COR-L47 (cell line): ENCODE measurements at regions not wholly inside any gene's neighbourhood (a gene's known extent, or its start where the extent isn't known, plus 50 kb on each side); places are given as distances from the start of the nearest gene placed in this dataset.

Experiments
- DNase-seq: peaks from one replicate; lab custom pipeline; 2025; lab: John Stamatoyannopoulos, UW

DNA sequence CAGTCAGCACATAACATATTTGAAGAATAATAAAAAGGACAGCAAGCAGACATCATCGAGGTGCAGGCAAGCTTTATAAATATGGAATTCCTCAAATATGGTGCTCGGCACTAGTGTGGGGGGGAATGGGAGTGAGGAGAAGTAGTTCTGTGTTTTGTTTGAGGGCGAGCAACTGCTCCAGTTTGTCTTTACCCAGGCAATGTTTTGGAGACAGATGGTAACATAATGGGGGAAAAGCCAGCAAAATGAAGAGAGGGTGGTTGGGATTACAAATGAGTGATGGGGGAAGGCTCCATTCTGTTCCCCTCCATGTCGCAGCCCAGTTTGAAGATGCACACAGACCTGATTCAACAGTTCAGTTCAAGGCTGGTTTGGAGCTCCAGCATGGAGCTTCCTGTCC is 572.9 kb upstream of the DIPK2B start:
- DNase-seq = no peak

GRCh38 chrX:45771560-45772340 is 571.1 kb upstream of the DIPK2B start:
- no peak for DNase-seq

GRCh38 chrX:45771114-45771513 is 570.4 kb upstream of the DIPK2B start:
- no peak for DNase-seq

GRCh38 chrX:45769761-45770582 is 569.3 kb upstream of the DIPK2B start:
- no peak for DNase-seq

- DNase-seq = no peak
Measured at GRCh38 chrX:45768666-45769236, 568.1 kb upstream of the DIPK2B start.

- DNase-seq = no peak
Measured at GRCh38 chrX:45766981-45767501, 566.4 kb upstream of the DIPK2B start.

GRCh38 chrX:45765767-45766166 is 565.1 kb upstream of the DIPK2B start:
- DNase-seq = no peak

DNA sequence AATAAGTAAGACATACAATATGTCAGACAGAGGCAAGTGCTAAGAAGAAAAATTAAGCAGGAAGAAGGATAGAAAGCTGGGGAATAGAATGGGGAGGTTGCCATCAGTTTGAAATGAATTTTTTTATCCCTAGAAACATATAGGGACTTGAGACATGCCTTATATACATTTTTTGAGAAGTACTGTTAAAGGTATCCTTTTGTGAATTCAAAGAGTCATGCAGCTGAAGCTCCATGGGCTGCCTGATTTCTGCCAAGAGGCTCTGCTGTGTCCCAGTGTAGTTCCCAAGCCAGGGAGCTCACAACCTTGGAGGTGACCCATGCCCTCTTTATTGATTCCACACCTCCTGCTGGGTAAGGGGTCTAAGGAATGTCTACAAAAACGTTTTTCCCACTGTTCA is 564.6 kb upstream of the DIPK2B start:
- no peak for DNase-seq

GRCh38 chrX:45762699-45763647 is 562.3 kb upstream of the DIPK2B start:
- DNase-seq = no peak

DNA sequence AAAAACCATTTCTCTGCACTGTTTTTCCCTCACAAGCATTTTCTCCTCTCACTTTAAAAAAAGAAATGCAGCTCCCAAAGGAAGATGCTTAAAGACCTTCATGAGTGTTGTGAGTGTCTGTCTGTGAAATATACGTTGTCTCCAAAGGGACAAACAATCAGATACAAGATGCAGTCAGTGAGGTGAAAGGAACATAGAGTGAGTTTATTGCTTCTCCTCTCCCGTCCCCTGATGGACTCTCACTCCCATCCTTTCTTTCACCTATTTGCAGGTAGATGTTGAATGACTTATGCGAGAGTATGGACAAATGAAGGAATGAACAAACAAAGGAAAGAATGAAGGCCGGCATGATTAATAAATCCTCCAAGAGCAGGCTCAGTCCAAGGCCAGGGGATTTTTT is 561.2 kb upstream of the DIPK2B start:
- DNase-seq = no peak

GRCh38 chrX:45760187-45760742 is 559.6 kb upstream of the DIPK2B start:
- DNase-seq = no peak

DNA sequence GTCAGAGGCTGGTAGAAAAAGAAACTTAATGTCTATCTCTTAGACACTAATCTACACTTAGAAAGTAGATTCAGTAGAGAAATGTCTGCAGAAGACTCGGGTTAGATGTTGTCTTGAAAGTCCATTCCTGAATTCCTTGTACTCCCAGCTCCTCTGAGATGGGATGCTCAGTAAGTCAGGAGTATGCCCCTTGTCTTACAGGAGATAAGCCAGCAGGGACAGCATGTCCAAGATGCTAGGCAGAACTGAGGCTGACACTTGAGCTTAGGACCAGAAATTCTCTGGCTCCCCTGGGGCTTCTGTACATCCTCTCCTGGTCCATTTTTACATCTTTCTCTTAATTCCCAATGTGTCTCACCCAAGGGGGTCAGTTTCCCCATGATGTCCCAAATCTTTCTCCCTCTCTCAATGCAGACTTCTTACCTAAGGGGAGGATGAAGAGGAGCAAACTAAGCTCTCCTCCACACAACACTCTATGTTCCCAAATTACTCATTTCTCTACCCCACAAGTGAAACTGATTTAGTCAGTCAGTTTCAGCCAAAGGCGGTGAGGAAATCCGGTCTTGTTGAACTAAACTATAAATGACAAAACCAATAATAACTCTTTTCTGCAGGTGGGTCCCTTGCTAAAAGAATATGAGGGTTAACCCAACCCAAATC is 558.2 kb upstream of the DIPK2B start:
- DNase-seq = no peak

- no peak for DNase-seq
Measured at GRCh38 chrX:45758319-45758718, 557.6 kb upstream of the DIPK2B start.

- no peak for DNase-seq
Measured at GRCh38 chrX:45757272-45757671, 556.6 kb upstream of the DIPK2B start.

DNA sequence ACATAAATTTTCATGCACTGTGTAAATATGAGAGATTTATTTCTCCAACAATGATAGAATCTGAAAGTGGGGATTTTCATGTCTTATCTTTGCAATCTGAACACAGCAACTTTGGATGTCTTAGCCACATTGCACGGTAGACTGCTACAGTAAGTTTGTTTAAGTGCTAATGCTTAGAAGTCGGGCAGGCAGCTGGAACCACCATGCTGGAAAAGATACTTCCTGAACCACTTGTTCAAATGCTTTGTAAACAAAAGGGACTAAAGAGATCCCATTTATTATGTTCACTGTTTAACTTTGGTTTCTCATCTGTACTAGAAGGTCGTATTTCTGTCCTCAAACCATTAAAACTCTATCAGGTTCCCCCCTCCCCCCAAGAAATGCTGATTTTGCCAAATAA is 555.9 kb upstream of the DIPK2B start:
- DNase-seq = peak; percentile 14

- DNase-seq = no peak
Measured at GRCh38 chrX:45755703-45756102, 555.0 kb upstream of the DIPK2B start.

GRCh38 chrX:45751156-45751555 is 550.5 kb upstream of the DIPK2B start:
- no peak for DNase-seq

DNA sequence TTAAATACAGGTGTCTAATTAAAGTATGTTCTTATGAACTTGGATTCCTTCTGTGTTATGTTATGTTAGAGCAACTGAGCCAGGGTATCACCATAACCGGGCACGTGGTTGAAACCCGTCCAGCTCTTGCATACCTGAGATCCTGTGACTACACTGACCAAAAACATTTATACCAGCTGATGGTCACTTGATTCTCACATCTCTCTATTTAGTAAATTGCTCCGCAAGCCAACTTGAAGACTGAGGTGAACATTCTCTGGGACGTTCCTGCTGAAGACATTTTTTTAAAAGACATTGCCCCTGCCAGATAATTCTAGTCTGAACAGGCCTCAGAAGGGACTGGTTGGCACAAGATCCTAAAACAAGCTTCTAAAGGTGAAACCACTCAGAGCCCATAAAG is 550.0 kb upstream of the DIPK2B start:
- DNase-seq = no peak

DNA sequence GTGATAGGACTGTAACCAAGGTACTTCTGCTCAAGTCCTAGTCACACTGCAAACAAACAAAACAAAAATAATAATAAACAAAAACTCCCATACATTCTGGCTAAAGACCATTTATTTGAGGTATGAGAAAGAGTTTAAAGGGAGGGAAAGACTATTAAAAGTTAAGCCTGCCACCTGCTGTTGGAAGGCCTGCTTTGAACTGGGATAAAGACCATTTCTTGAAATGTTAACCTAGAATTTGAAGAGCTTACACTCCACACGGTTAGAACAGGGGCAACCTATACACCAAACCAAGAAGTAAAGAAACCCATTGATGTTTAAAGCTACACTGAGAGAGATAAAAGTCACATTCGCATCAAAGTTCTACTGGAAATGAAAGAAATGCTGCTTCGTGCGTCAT is 548.7 kb upstream of the DIPK2B start:
- DNase-seq = no peak

- DNase-seq = no peak
Measured at GRCh38 chrX:45748369-45748774, 547.7 kb upstream of the DIPK2B start.

DNA sequence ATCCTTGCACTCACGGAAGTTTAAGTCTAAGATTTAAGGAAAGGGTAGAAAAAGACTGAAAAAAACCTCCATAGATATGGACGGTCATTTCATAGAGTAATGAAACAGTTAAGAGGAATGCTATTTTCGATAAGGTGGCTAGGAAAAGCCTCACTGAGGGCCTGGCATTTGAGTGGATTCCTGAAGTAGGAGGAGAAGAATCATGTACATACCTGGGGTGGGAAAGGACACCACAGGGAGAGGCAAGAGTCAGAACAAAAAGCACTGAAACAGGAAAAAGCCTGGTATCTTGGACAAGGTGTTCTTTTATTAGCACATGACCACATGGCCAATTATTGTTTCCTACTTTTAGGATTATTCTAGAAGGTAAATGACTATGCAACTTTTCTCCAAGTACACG is 547.2 kb upstream of the DIPK2B start:
- DNase-seq = no peak
